H4 (cell line): ENCODE measurements at regions not wholly inside any gene's neighbourhood (a gene's known extent, or its start where the extent isn't known, plus 50 kb on each side); places are given as distances from the start of the nearest gene placed in this dataset.
"Not testable (repeated sequence)": the region's sequence is repeated elsewhere in the genome, so short reads cannot be mapped to it uniquely, and the experiment has no call there.

ENCODE experiments used
- DNase-seq: peaks from one replicate; pipeline ENCODE4 v3.0.0-alpha.2; 2015; ENCODE audit warnings: low spot score

DNA sequence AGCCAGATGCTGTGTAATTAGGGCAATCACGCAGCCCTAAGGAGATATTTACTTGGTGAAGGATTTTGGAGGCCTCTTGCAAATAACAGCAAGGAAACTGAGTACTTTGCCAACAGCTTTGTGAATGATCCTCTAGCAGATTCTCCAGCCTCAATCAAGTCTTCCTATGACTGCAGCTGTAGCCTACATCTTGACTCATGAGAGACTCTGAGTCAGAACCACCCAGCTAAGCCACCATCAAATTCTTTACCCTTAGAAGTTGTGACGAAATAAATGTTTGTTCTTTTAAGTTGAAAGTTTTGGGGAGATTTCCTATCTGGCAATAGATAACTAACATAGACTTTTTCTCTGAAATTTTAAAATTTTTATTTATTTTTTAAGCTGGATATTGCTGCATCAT is 237.6 kb upstream of the CCNH start:
- DNase-seq = peak; percentile 10

DNA sequence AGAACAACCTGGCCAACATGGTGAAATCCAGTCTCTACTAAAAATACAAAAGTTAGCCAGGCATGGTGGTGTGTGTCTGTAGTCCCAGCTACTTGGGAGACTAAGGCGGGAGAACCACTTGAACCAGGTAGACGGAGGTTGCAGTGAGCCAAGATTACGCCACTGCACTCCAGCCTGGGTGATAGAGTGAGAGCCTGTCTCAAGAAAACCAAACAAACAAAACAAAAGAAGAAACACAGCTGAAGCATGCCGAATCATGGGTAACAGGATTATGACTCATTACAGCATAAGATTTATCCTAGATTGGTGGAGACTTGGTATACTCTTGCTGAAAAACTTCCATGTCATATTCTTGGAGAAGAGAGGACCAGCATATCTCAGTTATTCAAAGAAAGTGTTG is 236.7 kb upstream of the CCNH start:
- DNase-seq = peak; percentile 13

DNA sequence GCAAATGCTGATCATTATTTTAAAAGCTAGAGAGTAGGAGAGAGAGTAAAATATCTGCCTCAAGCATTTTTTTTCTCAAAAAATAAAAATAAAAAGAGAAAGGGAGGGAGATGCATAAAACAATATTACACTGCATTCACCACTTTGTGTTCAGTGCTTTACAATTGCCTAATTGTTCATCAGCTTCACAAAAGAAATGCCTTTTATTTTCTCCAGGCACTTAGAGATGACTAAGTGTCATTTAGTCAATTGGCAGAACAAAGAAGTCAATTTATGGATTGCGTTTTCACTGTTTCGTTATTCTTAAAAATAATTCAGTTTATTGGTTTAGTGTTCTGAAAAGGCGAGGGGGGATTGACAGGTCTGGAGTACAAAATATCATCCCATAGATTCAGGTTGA is 232.5 kb upstream of the CCNH start:
- DNase-seq = no peak

DNA sequence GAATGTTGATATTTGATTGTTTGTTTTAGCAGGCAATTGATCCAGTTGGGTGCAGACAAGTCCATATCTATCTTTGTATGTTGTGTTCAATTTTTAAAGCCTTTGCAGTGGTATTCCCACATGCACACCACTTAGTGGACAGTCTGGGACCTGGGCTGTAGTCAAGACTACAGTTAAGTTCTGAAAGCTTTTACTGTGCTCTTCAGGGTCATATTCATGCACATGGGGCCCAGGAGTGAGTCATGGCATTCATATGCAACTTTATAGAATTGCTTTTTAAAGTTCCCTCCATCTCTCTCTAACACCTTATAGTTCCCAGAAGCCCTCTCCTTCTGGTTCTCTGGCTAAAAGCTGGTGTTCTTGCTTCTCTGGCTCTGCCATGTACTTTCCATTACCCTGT is 228.2 kb upstream of the CCNH start:
- DNase-seq = no peak

DNA sequence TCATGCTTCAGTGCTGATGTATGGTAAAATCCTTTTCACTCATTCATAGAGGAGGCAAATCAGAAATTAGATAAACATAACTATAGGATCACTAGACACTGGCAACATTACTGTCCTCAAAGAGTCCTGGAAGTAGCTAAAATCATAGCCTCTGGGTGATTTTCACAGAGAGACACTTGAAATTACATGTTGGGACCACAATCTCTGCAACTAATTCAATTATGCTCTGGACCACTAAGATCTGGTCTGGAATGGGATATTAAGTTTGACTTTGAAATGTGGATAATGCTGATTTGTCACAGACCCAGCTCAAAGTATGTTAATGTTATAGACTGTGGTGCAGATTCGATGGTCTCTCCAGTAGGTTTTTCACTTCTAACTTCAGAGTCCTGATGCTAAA is 214.6 kb upstream of the CCNH start:
- DNase-seq = no peak

DNA sequence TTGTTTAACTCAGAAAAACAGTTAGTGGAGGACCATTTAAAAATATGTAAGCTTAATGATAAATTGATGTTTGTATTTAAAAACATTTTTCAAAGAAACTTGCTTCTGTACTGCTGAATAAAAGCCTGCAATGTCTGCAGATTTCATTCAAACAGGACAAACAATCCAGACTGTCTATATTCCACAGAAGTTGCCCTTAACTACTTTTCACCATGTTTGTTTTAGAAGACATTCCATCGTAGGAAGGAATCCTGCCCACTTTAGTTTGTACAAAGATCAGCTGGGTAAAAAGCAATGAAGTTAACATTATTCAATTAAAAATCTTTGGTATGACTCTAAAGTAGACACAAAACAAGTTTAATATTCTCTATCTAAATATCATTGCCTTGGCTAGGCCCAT is 195.7 kb upstream of the CCNH start:
- no peak for DNase-seq

DNA sequence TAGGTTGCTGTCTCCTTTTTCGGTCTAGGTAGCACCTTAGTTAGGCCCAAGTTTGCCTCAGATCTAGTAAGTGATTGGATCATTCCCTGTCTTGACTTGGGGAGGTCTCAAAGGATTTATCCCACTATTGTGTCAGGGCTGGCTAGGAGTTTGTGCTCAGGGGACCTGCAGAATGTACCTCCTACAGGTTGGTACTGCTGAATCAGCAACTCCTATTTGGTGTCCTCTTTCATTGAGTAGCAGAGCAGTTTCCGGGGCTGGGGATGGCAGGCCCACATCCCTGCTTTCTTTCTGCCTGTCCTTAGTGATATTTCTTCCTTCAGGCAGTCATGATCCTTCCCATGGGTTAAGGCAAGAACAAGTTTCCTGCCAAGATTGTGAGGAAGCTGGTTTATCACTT is 192.9 kb upstream of the CCNH start:
- DNase-seq = no peak

DNA sequence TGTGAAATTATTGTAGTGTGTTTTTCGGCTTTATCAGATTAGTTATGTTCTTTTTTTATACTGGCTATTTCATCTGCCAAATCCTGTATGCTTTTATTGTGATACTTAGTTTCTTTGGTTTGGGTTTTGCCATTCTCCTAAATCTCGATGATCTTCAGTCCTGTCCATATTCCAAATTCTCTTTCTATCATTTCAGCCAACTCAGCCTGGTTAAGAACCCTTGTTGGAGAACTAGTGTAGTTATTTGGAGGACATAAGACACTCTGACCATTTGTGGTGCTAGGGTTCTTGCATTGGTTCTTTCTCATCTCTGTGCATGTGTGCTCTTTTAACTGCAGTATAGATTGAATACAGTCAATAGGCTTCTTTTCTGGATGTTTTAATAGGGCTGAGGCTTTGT is 187.0 kb upstream of the CCNH start:
- DNase-seq = no peak

DNA sequence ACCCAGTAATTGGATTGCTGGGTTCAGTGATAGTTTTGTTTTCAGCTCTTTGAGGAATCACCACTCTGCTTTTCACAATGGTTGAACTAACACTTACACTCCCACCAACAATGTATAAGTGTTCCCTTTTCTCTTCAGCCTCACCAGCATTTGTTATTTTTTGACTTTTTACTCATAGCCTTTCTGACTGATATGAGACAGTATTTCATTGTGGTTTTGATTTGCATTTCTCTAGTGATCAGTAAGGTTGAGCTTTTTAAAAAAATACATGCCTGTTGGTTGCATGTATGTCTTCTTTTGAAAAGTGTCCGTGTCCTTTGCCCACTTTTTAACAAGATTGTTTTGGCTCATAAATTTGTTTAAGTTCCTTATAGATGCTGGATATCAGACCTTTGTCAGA is 185.7 kb upstream of the CCNH start:
- no peak for DNase-seq

DNA sequence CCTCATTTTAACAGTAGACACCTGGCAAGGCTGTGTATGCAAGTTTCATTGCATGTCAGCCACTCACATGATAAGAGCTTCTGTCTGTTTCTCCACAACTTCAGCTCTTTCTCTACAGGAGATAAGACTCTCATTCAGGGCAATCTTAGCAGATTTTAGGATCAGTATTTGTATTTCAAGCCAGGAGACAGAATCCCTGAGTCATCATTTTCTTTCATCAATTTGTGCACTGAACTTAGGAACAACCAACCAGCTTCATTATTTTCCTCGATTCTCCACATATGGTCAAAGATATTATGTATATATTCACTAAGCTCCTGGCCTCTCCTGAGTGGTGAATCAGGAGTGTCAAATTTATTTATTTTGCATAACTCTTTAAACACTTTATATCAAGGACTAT is 181.8 kb upstream of the CCNH start:
- no peak for DNase-seq

DNA sequence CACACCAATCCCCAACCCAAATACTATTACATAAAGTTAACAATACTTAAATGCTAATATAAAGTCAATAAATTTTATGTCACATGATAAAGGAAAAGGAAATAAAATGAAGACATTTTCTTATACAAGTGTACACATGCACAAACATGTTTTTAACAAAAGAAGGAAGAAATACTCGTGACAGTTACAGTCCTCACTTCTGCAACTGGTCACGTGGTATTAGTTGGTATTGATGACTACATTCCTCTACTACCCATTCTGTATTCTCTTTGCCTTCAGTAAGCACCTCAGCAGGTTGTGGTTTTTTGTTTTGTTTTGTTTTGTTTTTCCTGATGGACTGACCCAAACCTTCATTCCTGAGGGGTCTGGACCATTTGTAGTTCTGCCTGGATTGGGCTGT is 176.9 kb upstream of the CCNH start:
- no peak for DNase-seq

DNA sequence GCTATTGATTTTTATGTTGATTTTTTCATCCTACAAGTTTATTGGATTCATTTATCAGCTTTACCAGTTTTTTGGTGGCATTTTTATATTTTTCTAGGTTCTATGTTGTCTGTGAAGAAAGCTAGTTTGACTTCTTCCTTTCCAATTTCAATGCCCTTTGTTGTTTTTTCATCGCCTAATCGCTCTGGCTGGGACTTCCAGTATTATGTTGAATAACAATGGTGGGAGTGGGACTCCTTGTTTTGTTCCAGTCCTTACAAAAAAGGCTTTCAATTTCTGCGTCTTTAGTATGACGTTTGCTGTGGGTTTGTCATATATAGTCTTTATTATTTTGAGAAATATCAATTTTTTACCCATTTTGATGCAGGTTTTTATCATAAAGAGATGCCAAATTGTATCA is 175.6 kb upstream of the CCNH start:
- DNase-seq = no peak

DNA sequence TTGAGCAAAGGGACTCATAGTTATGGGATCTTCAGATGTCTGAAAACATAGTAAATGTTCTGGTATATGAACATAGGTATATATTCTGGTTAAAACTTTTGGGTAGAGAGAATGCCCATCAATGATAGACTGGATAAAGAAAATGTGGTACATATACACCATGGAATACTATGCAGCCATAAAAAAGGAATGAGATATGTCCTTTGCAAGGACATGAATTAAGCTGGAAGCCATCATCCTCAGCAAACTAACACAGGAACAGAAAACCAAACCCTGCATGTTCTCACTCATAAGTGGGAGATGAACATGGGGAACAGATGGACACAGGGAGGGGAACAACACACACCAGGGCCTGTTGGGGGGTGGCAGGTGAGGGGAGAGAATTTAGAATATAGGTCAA is 171.0 kb upstream of the CCNH start:
- DNase-seq = not testable (repeated sequence)

DNA sequence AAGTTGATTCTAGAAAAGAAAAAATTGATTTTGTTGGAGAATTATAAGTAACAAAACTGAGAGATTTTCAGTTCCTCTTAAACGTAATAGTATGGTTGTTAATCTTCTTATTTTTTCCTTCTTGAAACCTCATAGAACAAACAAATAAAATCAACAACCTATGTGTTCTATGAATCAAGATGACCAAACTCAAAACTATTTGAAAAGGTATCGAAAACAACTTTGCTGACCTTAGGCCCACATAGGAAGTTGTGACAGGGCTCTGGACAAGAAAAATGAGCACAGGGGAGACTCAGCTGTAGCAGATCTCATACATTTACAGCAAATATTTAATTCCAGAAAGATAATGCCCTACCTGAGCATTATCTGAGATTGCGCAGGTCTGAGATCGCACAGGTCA is 169.4 kb upstream of the CCNH start:
- DNase-seq = no peak

DNA sequence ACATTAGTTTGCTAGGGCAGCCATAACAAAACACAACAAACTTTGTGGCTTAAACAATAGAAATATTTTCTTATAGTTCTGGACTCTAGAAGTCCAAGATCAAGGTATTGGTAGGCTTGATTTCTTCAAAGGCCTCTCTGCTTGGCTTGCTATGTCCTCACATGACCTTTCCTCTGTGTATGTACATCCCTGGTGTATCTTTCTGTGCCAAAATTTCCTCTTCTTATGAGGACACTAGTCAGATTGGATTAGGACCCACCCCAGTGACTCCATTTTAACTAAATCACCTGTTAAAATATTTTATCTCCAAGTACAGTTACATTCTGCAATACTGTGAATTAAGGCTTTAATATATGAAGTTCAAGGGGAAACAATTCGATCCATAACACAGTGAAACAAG is 168.9 kb upstream of the CCNH start:
- DNase-seq = no peak

DNA sequence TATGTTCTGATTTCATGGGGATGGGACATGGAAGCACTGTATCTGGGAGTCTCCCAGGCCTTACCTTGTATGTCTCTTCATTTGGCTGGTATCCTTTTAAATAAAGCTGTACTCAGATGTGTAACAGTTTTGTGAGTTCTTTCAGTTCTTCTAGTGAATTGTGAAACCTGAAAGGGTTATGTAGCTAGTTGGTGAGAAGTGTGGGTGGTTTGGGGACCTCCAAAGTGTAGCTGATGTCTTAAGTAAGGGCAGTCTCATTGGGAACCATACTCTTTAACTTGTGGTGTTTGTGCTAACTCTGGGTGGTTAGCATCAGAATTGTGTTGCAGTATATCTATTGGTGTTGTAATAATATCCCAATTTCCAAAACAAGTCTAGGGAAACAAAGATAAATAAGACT is 166.9 kb upstream of the CCNH start:
- DNase-seq = no peak

DNA sequence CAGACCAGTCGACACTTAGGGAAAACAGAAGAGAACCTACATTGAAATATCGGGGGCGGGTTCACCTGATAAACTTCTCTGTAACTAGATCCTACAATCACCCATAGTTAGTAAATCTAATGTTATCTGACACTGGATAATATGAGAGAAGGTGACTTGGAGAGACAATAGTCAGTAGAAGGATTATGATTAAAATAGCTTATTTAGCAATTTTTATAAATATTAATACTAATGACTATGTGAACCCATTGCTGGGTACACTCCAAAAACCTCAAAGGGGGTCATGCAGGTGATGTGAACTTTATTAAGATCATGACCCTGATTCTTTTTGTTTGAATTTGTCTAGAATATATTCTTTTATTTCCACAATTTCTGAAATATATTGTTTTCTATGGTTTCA is 164.1 kb upstream of the CCNH start:
- DNase-seq = no peak

DNA sequence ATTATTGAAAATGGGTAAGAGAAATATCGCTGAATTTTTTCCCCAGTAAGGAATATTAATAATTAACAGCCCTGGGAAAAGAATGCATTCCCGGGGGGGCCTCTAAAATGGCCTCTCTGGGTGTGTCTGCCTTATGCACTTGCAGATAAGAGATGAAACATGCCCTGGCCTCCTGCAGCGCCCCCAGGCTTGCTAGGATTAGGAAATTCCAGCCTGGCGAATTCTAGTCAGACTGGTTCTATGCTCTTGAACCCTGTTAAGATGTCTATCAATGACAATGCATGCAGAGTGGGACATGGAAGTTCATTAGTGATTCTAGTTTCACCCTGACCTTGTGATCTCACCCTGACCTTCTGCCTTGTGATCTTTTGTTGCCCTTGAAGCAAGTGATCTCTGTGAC is 163.6 kb upstream of the CCNH start:
- not testable (repeated sequence) for DNase-seq

DNA sequence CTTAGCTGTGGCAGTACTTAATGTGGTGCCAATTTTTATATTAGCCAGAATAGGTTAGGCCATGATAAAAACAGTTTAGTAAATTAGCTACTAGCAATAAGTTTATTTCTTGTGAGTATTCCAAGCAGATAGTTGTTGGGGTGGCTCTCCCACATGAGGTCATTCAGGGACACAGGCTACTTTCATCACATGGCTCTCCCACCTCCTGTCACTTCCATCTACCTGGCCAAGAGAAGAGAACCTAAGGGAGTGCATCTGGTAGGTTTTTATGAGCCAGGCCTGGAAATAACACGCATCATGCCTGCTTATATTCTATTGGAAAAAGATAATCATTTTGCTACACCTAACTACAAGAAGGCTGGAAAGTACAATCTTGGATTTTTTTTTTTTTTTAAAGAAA is 161.4 kb upstream of the CCNH start:
- DNase-seq = no peak

DNA sequence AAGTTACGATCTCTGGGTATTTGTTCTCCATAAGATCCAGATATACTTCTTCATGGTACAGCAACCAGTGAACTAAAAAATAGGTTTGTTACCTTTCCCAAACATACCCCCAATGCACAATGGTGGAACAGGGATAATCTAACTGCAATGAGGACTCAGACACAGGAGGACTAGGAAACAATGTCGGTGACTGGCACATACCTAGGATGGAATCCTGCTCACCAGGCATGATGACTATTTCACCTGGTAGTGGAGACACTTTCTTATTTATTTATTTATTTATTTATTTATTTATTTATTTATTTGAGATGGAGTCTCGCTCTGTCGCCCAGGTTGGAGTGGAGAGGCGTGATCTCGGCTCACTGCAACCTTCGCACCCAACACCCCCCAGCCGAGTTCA is 159.9 kb upstream of the CCNH start:
- DNase-seq = no peak

DNA sequence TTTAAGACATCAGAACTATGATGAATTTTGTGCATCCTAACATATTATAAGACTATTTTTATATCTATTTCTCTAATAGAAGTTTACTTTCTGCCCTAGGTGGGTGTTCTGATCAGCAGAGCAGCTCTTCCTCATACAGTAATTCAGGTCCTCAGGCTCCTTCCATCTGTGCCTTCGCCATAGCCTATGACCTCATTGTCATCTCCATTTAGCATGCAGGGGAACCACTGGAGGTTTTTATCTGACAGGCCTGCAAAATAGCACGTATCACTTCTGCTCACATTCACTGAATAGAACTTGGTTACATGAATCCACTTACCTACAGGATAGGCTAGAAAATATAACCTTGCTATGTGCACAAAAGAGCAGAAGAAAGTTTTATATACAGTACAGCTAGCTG is 159.4 kb upstream of the CCNH start:
- DNase-seq = no peak

DNA sequence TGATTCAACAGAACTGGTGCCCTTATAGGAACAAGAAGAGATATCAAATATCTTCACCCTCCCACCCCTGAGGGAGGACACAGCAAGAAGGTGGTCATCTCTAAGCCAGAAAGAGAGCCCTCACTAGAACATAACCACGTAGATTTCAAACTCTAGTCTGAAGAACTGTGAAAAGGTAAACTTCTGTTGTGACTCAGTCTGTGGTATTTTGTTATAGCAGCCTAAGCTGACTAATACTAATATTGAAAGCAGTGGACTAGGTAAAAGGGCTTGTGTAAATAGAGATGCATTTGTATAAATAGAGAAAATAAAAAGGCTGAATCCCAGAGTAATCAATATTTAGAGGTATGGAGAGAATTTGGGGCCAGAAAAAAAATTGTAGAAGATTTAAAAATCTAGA is 157.6 kb upstream of the CCNH start:
- DNase-seq = no peak

DNA sequence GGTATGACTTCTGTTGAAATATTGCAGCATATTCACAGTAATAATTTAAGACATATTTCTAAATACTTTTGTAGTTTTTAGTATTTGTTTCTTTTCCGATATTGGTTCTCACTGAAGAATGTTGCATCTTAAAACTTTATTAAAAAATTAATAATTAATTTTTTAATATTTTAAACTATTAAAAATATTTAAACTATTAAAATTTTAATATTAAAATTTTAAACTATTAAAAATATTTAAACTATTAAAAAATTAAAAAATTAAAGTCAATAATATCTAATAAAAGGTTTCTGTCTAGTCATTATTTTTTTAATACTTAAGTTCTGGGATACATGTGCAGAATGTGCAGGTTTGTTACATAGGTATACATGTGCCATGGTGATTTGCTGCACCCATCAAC is 149.3 kb upstream of the CCNH start:
- DNase-seq = no peak

DNA sequence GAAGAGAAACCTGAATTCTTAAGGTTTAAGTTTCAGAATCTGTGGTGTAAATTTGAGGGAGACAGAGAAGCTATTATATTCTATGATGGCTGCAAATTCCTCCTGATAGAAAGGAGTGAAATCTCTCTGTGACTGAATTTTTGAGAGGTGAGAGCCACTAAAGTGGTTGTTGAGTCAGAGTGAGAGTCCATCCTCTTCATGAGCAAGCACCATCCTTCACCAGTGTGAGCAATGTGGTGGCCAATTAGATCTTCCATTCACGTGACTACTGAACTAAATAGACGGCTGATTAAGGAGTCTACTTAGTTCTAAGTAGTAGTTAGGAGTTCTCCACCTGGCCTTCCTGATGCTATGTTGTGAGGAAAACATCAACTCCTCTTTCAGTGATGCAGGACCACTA is 147.8 kb upstream of the CCNH start:
- no peak for DNase-seq

DNA sequence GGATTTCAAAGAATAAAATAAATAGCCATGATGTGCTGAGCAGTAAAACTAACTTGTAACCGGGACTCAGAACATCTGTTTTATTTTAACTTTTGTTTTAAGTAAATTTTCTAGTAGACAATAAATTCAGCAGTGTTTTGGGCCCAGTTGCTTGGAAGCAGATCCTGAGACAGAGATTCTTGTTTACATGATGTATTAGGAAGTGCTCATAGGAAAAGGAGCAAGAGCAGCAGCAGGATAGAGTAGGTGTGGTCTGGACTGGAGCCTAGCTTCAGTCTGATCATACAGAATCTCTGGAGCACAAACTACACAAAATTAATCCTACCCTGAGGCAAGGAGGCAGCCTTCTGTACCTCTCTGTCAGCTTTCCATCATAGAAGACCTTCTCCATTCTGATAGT is 139.2 kb upstream of the CCNH start:
- no peak for DNase-seq
